ENCODE measurements at regions not wholly inside any gene's neighbourhood (a gene's known extent, or its start where the extent isn't known, plus 50 kb on each side); places are given as distances from the start of the nearest gene placed in this dataset.

- Mint-ChIP-seq H3K27ac (no peak overlapping the region), H3K9me3 (peaks cover 7% of the 10 kb centered on the region; the same call in 2 of the 3 replicates), H3K4me3 (no peak overlapping the region), H3K27me3 (ENCODE audit: insufficient read depth, low read depth, poor library complexity) (no peaks in the 10 kb centered on the region), H3K4me1 (no peaks in the 10 kb centered on the region), H3K36me3 (ENCODE audit: low read depth) (no peaks in the 10 kb centered on the region)
- no peaks in the 10 kb centered on the region for H3K9me2 ChIP-seq (ENCODE audit: insufficient read depth)
- TF ChIP-seq ZNF331 (CRISPR knock-in tag; IDR thresholded peaks at IDR 0.05; ENCODE audit: low read depth), result no peak
- H3K36me3 ChIP-seq (ENCODE audit: insufficient read depth), result no peaks in the 10 kb centered on the region
- no peaks in the 10 kb centered on the region for H3K4me1 ChIP-seq (ENCODE audit: insufficient read depth)
- H3K4me2 ChIP-seq, result no peak overlapping the region
- no peak overlapping the region for H3K4me3 ChIP-seq
- no peaks in the 10 kb centered on the region for H3K27me3 ChIP-seq (ENCODE audit: insufficient read depth)
- H3F3A ChIP-seq (replicated peaks; ENCODE audit: low read depth), result no peaks in the 10 kb centered on the region
- H3K79me2 ChIP-seq (replicated peaks; ENCODE audit: insufficient read depth), result no peaks in the 10 kb centered on the region
- H2AFZ ChIP-seq, result no peak overlapping the region
- H3K27ac ChIP-seq (ENCODE audit: low read depth), result no peak overlapping the region
- no peak for DNase-seq (ENCODE audit: low spot score)
- H4K20me1 ChIP-seq (replicated peaks; ENCODE audit: insufficient read depth), result no peaks in the 10 kb centered on the region
- no peak for ATAC-seq
Measured at GRCh38 chr16:60329108-60329507, 1595.0 kb upstream of the GOT2 start.

DNA sequence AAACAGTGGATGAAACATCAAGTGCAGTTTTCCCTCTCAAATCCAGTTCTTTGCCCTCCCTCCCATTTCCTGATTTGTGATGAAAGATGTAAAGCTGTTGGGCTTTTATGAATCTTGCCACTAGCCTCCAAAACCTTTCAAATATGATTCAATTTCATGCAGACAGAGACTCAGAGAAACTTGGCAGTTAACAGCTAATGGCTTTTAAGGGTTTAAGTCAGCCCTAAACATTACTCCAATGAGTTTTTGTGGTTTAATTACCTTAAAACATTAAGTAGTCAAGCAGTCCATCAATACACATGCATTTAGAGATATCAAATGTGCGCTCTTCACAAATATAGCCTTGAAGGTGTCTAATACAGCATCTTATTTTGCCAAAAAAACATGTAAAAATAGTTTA lies 1594.0 kb upstream of the GOT2 start:
- H3K4me2 ChIP-seq, result no peak overlapping the region

More for the DNA sequence above, 1594.0 kb upstream of the GOT2 start:
- Histone ChIP-seq H3K4me3 (no peak overlapping the region), H3K27me3 (ENCODE audit: insufficient read depth) (no peaks in the 10 kb centered on the region), H3F3A (replicated peaks; ENCODE audit: low read depth) (no peaks in the 10 kb centered on the region), H3K79me2 (replicated peaks; ENCODE audit: insufficient read depth) (no peaks in the 10 kb centered on the region), H2AFZ (no peak overlapping the region), H3K9me2 (ENCODE audit: insufficient read depth) (no peaks in the 10 kb centered on the region), H3K27ac (ENCODE audit: low read depth) (no peak overlapping the region), H3K4me1 (ENCODE audit: insufficient read depth) (no peaks in the 10 kb centered on the region), H3K36me3 (ENCODE audit: insufficient read depth) (no peaks in the 10 kb centered on the region), H4K20me1 (replicated peaks; ENCODE audit: insufficient read depth) (no peaks in the 10 kb centered on the region)
- DNase-seq (ENCODE audit: low spot score) (no peak), ATAC-seq (no peak)
- Mint-ChIP-seq H3K9me3 (peaks cover 7% of the 10 kb centered on the region; the same call in 2 of the 3 replicates), H3K4me3 (no peak overlapping the region), H3K36me3 (ENCODE audit: low read depth) (no peaks in the 10 kb centered on the region), H3K27me3 (ENCODE audit: insufficient read depth, low read depth, poor library complexity) (no peaks in the 10 kb centered on the region), H3K27ac (no peak overlapping the region), H3K4me1 (no peaks in the 10 kb centered on the region)
- TF ChIP-seq STAT1 (IDR thresholded peaks at IDR 0.05; ENCODE audit: unreplicated experiment) (no peak), REST (IDR thresholded peaks at IDR 0.05; ENCODE audit: unreplicated experiment) (no peak), ZNF331 (CRISPR knock-in tag; IDR thresholded peaks at IDR 0.05; ENCODE audit: low read depth) (no peak), EZH2 (IDR thresholded peaks at IDR 0.05; ENCODE audit: low read depth, unreplicated experiment) (no peak)
- TF ChIP-seq, protein P1, sequence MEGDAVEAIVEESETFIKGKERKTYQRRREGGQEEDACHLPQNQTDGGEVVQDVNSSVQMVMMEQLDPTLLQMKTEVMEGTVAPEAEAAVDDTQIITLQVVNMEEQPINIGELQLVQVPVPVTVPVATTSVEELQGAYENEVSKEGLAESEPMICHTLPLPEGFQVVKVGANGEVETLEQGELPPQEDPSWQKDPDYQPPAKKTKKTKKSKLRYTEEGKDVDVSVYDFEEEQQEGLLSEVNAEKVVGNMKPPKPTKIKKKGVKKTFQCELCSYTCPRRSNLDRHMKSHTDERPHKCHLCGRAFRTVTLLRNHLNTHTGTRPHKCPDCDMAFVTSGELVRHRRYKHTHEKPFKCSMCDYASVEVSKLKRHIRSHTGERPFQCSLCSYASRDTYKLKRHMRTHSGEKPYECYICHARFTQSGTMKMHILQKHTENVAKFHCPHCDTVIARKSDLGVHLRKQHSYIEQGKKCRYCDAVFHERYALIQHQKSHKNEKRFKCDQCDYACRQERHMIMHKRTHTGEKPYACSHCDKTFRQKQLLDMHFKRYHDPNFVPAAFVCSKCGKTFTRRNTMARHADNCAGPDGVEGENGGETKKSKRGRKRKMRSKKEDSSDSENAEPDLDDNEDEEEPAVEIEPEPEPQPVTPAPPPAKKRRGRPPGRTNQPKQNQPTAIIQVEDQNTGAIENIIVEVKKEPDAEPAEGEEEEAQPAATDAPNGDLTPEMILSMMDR (conservative IDR thresholded peaks at IDR 0.05; ENCODE audit: low read depth in 2 of 2), result no peak
